ENCODE measurements at regions not wholly inside any gene's neighbourhood (a gene's known extent, or its start where the extent isn't known, plus 50 kb on each side); places are given as distances from the start of the nearest gene placed in this dataset.
A peak's percentile ranks its signal among the peaks of the same experiment; 100 is the strongest.

- in situ Hi-C loops (cut with HindIII; ENCODE audit: low pct_unique_long_range_greater_than_20kb, low sequenced_read_pairs) = no loop called here
- no peak for DNase-seq (ENCODE audit: low read depth in 1 of 2, low spot score in 1 of 2)
- no peak for TF ChIP-seq JUND (IDR thresholded peaks at IDR 0.05; ENCODE audit: low read depth)
Measured at GRCh38 chr12:78712834-78713481, 151.6 kb upstream of the SYT1 start.

DNA sequence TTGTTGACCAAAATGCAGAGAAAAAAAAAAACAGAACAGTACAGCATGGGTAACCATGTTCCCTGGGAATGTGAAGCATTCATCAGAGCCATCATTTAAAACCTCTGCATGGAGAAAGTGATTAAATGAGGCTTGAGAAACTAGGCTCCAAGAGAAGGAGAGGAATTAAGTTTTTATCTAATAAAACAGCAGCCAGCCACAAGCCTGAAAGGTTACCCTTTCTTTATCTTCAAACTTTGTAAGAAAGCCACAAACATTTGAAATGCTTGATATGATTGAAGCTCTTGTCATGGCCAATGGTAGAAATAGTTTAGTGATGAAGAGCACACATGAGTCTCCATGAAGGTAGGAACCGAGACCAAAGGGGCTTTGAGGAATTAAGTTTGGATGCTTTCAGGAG, 144.9 kb upstream of the SYT1 start:
- no peak for TF ChIP-seq JUND (IDR thresholded peaks at IDR 0.05; ENCODE audit: low read depth)
- no peak for DNase-seq (ENCODE audit: low read depth in 1 of 2, low spot score in 1 of 2)
- in situ Hi-C loops (cut with HindIII; ENCODE audit: low pct_unique_long_range_greater_than_20kb, low sequenced_read_pairs) = no loop called here

GRCh38 chr12:78721906-78722305, 142.7 kb upstream of the SYT1 start:
- no peak for DNase-seq (ENCODE audit: low read depth in 1 of 2, low spot score in 1 of 2)
- in situ Hi-C loops (cut with HindIII; ENCODE audit: low pct_unique_long_range_greater_than_20kb, low sequenced_read_pairs) = no loop called here
- no peak for TF ChIP-seq JUND (IDR thresholded peaks at IDR 0.05; ENCODE audit: low read depth)

DNA sequence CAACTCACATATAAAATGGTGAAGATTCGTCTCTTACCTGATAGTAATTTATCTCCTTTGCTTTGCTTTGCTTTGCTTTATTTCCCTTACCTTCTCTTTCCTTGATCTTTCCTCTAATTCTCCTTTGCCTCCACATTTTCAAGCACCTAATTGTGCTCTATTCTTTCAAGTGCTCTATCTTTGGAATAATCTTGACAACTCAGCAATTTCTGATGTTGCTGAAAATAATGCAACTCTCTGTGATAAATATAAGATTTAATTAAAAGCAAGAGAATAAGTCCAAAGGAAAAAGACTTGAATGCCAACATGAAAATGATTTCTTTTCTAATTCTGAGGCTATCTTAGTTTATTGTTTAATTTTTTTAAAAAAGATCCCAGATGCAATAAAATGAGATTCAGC, 139.5 kb upstream of the SYT1 start:
- DNase-seq (ENCODE audit: low read depth in 1 of 2, low spot score in 1 of 2) = no peak
- in situ Hi-C loops (cut with HindIII; ENCODE audit: low pct_unique_long_range_greater_than_20kb, low sequenced_read_pairs) = no loop called here
- TF ChIP-seq JUND (IDR thresholded peaks at IDR 0.05; ENCODE audit: low read depth) = no peak

DNA sequence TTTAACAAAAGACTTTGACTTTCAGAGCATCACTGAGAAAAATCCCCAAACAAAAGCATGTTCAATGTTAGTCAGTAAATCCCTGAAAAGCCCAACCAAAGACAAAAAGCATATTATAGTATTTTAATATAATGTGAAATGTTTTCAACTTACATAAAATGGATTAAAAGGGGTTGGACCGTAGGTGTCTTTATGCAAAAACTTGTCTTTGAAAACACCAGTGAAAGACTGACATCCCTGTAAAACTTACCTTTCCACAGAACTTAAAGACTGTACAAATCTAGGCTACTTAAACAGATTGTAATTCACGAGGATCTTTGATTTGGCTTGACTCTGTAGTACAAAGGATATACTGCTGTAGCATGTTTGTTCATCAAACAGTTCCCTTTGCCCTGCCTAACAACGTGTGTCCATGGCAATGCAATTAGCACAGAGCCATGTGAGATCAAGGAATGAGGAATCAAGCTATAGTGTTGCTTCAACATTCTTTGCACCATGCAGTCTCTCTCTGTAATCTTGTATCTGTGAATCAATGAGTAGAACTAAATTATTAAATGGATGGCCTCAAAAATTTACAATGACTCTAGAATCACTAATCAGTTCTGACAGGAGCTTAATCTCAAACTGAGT, 138.5 kb upstream of the SYT1 start:
- in situ Hi-C loops (cut with HindIII; ENCODE audit: low pct_unique_long_range_greater_than_20kb, low sequenced_read_pairs) = no loop called here
- no peak for TF ChIP-seq JUND (IDR thresholded peaks at IDR 0.05; ENCODE audit: low read depth)
- DNase-seq (ENCODE audit: low read depth in 1 of 2, low spot score in 1 of 2) = peak in 1 of 2 experiments; percentile 15

DNA sequence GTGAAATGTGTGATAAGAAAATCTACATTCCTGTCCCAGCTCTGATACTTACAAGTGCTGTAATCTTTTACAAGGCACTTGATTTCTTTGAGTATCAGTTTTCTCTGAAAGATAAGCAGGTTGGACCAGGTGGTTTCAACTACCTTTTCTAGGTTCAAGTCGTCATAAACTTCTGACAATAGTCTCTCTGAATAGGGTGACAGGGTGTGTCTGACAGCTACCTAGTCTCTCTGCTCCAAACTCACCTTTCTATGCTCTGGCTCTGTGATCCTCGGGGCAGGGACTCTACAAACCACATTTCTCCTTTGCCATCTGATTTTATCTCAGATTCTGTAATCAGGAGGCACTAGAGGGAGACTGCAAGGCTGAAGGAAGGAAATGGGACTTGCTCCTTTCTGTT, 137.7 kb upstream of the SYT1 start:
- no peak for TF ChIP-seq JUND (IDR thresholded peaks at IDR 0.05; ENCODE audit: low read depth)
- in situ Hi-C loops (cut with HindIII; ENCODE audit: low pct_unique_long_range_greater_than_20kb, low sequenced_read_pairs) = no loop called here
- DNase-seq (ENCODE audit: low read depth in 1 of 2, low spot score in 1 of 2) = no peak

DNA sequence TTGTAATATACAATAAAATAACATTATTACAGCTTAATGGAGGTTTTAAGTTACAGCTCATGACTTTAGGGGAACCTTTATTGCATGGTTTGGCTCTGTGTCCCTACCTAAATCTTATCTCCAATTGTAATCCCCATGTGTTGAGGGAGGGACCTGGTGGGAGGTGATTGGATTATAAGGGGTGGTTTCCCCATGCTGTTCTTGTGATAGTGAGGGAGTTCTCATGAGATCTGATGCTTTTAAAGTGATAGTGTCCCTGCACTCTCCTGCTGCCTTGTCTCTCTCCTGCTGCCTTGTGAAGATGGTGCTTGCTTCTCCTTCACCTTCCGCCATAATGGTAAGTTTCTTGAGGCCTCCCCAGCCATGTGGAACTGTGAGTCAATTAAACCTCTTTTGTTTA, 132.1 kb upstream of the SYT1 start:
- DNase-seq (ENCODE audit: low read depth in 1 of 2, low spot score in 1 of 2) = no peak
- TF ChIP-seq JUND (IDR thresholded peaks at IDR 0.05; ENCODE audit: low read depth) = no peak
- in situ Hi-C loops (cut with HindIII; ENCODE audit: low pct_unique_long_range_greater_than_20kb, low sequenced_read_pairs) = no loop called here

GRCh38 chr12:78739653-78740052, 124.9 kb upstream of the SYT1 start:
- no peak for TF ChIP-seq JUND (IDR thresholded peaks at IDR 0.05; ENCODE audit: low read depth)
- DNase-seq (ENCODE audit: low read depth in 1 of 2, low spot score in 1 of 2) = no peak
- in situ Hi-C loops (cut with HindIII; ENCODE audit: low pct_unique_long_range_greater_than_20kb, low sequenced_read_pairs) = no loop called here

GRCh38 chr12:78746001-78746400, 118.6 kb upstream of the SYT1 start:
- no peak for TF ChIP-seq JUND (IDR thresholded peaks at IDR 0.05; ENCODE audit: low read depth)
- in situ Hi-C loops (cut with HindIII; ENCODE audit: low pct_unique_long_range_greater_than_20kb, low sequenced_read_pairs) = no loop called here
- DNase-seq (ENCODE audit: low read depth in 1 of 2, low spot score in 1 of 2) = no peak

DNA sequence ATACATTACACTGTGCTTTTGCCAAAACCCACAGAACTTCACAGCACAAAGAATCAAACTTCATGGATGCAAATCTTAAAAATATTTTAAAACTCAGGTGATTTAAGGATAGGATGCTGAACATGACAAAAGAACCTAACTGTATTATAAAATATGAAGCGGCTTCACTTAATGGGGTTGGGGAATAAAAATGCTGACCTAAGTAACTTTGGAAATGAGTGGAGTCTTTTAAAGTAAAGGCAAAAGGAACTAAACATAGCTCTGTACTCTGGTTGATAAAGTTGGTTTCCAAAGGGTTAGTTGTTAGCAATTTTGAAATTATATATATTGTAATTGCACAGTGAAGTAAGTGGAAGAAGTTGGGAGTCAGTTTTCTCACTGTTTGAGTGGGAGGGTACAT, 111.5 kb upstream of the SYT1 start:
- in situ Hi-C loops (cut with HindIII; ENCODE audit: low pct_unique_long_range_greater_than_20kb, low sequenced_read_pairs) = no loop called here
- no peak for TF ChIP-seq JUND (IDR thresholded peaks at IDR 0.05; ENCODE audit: low read depth)
- no peak for DNase-seq (ENCODE audit: low read depth in 1 of 2, low spot score in 1 of 2)

- no peak for TF ChIP-seq JUND (IDR thresholded peaks at IDR 0.05; ENCODE audit: low read depth)
- DNase-seq (ENCODE audit: low read depth in 1 of 2, low spot score in 1 of 2) = no peak
- in situ Hi-C loops (cut with HindIII; ENCODE audit: low pct_unique_long_range_greater_than_20kb, low sequenced_read_pairs) = no loop called here
Measured at GRCh38 chr12:78756936-78757335, 107.6 kb upstream of the SYT1 start.

DNA sequence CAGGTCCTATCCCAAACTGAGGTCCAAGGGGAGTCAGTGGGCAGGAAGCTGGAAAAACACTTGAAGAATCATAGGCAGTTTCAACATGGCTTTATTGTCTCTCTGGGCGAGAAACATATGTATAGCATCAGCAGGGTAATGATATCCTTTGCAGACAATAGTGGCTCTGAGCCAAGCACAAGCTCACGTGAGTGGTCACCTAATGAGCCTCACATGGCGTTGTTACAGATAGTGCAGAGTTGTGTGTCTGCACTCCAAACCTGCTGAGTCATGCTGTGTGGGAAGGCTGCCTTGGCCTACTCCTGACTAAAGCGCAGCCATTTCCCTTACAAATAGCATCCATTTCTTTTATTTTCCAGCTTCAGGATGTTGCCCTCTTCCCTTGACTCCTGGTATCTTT, 105.2 kb upstream of the SYT1 start:
- no peak for TF ChIP-seq JUND (IDR thresholded peaks at IDR 0.05; ENCODE audit: low read depth)
- peak in 1 of 2 experiments; percentile 18 for DNase-seq (ENCODE audit: low read depth in 1 of 2, low spot score in 1 of 2)
- in situ Hi-C loops (cut with HindIII; ENCODE audit: low pct_unique_long_range_greater_than_20kb, low sequenced_read_pairs) = no loop called here

- no peak for TF ChIP-seq JUND (IDR thresholded peaks at IDR 0.05; ENCODE audit: low read depth)
- in situ Hi-C loops (cut with HindIII; ENCODE audit: low pct_unique_long_range_greater_than_20kb, low sequenced_read_pairs) = no loop called here
- DNase-seq (ENCODE audit: low read depth in 1 of 2, low spot score in 1 of 2) = no peak
Measured at GRCh38 chr12:78760906-78761305, 103.7 kb upstream of the SYT1 start.

- in situ Hi-C loops (cut with HindIII; ENCODE audit: low pct_unique_long_range_greater_than_20kb, low sequenced_read_pairs) = no loop called here
- TF ChIP-seq JUND (IDR thresholded peaks at IDR 0.05; ENCODE audit: low read depth) = no peak
- DNase-seq (ENCODE audit: low read depth in 1 of 2, low spot score in 1 of 2) = no peak
Measured at GRCh38 chr12:78764913-78765312, 99.7 kb upstream of the SYT1 start.
